ENCODE measurements at regions not wholly inside any gene's neighbourhood (a gene's known extent, or its start where the extent isn't known, plus 50 kb on each side); places are given as distances from the start of the nearest gene placed in this dataset.
A peak's percentile ranks its signal among the peaks of the same experiment; 100 is the strongest.

DNA sequence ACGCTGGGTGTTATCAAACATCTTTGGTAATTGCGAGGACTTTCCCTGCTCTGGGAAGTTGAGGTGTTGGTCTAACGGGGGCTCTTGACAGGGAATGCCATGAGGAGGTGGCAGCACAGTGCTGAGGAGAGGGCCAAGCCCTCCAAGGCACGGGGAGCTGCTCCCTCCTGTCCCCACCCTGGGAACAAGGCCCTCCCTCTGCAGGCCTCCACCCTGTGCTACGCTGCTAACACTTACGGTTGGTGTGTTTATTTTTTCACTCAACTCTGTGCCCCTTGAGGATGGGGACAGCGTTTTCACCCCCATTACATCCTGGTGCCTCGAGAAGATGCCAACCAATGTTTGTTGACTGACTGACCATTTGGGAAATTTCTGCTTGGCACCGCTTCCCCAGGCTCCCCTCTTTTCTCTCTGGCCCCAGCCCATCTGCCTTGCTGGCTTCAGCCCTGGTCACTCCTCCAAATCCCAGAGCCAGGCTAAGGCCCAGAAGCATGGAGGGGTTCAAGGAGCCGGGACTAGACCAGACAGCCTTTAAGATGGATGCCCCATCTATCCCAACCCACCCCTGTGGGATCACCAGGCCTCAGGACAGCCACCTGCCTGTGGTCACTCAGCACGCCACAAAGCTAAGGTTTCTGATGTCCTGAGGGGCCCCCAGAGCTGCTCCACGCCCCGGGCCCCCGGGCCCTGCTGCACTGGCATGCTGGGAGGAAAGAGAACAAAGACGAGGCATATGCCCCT is 125.7 kb downstream of the BARX1 start:
- DNase-seq (ENCODE audit: low read depth in 2 of 2): no peak

DNA sequence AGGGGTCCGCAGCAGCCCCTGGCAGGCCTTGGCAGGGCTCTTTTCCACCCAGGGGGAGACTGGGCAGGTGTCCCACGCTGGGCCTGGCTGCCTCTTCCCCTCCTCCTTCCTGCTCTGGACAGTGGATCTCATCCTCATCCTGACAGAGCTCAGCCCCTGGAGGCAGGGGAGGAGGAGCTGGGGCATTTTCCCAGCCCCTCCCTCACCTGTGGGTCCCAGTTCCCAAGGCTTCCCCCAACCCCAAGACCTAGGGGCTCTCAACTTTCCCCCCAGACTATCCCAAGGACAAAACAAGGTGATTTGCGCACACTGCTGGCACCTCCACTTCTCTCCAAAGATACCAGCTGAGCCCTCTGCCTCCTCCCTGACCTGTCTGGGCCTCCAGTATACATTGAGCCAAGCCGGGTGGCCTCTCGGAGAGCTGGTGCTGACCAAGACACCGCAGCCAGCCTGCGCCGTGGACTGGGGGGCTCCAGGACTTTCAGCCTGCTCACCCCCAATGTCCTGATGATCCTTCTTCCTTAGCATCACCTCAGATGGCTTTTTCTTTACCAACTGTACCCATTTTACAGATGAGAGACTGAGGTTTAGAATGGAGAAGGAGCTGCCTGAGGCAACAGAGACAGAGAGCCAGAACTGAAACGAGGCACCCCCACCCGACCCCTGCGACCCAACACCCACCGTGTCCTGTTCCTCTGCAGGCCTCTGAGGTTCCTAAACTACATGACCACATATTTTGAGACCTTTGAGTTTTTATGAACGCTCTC is 126.6 kb downstream of the BARX1 start:
- DNase-seq (ENCODE audit: low read depth in 2 of 2): no peak

DNA sequence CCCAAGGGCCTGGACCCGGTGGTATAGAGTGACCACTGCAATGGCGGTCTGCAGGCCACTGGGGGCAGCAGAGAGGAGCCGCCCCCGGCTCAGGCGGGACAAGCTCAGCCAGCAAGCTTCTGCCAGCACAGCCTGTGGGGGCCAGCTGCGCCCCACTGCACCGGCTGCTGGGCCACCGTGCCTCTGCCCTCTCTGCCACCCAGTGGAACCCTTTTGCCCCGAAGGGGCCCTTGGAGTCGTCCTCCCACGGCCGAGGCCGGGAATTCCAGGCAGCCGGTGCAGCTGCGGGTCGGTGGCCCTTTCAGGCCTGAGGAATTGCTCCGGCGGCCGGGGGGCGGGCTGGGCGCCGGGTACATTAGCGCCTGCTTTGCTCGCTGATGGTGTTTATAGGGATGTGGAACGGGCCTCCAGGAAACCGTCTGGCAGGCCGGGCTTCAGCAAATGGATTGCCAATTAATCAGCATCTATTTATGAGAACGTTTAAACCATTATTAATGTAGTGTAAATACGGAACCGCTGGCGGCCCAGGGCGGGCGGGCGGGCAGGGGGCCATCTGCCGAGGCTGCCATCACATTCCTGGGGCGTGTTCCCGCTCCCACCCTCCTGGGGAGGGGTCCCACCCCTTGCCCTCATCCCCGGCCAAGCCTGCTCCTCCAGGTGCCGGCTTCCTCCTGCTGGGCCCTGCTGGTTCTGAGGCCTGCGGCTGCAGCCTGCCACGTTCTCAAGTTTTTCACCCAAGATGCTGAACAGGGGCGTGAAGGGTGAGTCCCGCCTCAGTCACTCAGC is 127.4 kb downstream of the BARX1 start:
- DNase-seq (ENCODE audit: low read depth in 2 of 2): peak; percentile 23 to 24

DNA sequence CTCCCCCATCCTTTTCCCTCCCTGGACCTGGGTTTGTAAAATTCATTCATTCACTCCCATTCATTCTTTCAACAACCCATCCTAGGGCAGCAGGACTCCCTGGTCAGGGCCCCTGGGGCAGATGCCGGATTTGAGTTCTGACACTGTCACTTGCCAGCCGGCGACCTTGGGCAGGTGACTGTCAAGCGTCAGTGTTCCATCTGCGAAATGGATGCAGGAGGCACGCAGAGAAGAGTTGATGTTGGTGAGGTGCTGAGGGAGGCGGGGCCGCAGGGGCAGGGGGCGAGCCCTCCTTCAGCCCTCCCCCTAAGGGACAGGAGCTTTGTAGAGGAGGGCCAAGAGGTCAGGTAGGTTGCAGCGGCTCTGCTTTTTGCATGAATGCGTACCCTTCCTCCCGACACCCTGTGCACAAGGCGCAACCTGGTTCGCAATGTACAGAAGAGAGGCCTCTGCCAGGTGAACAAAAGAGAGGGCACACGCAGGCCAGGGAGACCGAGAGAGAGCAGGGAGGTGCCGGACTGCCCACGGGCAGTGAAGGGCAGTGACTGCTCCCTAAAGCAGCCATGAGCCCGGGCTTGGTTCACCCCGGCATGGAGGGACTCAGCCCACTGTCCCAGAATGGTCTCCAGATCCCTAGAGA is 128.1 kb downstream of the BARX1 start:
- DNase-seq (ENCODE audit: low read depth in 2 of 2): no peak

DNA sequence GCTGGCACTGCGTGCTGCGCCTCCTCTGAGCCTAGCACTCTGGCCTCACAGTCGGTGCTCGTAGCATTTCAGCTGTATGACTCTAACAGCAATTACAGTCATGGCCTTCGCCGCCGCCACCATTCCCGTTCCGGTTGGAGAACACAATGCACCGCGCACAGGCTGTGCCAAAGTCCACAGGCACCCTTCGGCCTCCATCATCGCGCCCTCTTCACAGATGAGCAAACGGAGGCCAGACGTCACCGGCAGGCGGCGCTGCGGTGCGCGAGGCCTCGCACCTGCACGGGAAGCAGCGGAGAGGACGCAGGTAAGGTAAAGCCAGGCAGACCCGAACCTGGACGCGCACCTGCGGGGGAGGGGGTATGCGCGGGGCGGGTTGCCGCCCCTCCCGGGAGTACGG is 128.9 kb downstream of the BARX1 start:
- peak; percentile 34 to 45 for DNase-seq (ENCODE audit: low read depth in 2 of 2)

DNA sequence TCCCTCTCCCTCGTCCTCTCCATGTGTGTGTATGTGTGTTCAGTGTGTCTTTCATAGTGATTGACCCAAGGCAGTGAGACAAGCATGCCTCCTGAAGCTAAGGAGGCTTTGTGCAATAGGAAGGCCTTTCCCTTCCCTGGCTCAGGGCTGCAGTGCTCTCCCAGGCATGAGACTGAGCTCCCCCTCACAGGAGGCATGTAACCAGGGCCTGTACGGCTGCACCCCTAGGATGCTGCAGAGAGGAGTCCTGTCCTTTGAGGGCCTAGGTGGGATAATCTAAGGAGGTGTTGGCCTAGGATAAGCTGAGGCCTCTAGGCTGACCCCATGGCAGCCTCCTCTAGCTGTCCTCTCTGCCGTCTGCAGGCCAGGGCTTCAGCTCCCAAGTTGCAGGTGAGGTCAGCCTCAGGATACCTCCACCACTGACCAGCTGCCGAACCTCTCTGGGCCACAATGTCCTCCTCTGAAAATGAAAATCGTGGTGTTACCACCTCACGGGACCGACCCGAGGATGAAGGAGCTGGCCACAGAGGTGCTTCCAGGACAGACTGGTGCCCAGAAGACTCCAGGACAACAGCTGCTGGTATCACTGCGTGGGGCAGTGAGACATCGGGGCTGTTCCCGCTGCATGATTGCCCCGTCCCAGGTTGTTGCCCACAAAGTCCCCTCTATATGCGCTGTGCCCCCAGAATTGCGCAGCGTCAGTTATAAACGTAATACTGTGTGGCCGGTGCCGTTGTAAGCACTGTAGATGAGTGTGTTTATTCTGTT is 129.6 kb downstream of the BARX1 start:
- no peak for DNase-seq (ENCODE audit: low read depth in 2 of 2)

DNA sequence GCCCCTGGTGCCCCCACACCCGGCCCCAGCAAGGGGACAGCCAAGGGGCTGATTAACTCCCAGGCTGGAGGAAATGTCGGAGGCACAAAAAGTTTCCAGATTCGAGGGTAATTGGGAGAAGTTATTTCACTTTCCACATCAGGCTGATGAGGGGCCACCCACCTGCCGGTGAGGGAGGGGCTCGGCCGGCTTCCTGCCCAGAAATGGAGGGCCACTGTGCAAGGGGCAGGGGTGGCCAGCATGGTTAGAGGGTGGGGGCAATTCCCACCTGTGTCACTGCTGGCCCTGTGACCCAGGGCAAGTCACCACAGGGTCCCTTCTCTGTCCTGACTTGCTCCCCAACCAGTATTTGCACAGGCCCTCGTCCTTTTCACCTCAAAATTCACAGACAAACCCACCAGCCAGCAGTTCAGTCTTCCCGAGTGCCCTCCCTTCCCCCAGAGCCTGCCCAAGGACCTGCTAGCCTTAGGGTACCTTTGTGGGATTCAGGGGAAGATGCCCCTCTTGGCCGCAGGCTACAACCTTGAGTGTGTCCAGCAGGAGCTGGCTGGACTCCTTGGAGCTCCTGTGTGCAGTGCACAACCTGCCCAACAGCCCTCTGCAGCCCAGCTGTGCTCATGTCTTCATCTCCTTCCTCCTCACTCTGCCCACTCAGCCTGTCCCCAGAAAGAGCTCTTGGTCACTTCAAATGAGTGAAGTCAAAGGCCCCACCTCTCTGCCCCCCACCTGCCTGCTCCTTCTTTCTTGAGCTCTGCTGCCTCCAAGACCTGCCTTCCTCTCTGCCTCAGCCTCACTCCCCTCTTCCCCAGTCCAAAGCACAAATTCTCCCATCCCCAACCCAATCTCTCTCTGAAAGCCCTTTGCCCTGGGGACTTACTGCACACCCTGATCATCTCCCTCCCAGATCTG is 130.5 kb downstream of the BARX1 start:
- no peak for DNase-seq (ENCODE audit: low read depth in 2 of 2)

DNA sequence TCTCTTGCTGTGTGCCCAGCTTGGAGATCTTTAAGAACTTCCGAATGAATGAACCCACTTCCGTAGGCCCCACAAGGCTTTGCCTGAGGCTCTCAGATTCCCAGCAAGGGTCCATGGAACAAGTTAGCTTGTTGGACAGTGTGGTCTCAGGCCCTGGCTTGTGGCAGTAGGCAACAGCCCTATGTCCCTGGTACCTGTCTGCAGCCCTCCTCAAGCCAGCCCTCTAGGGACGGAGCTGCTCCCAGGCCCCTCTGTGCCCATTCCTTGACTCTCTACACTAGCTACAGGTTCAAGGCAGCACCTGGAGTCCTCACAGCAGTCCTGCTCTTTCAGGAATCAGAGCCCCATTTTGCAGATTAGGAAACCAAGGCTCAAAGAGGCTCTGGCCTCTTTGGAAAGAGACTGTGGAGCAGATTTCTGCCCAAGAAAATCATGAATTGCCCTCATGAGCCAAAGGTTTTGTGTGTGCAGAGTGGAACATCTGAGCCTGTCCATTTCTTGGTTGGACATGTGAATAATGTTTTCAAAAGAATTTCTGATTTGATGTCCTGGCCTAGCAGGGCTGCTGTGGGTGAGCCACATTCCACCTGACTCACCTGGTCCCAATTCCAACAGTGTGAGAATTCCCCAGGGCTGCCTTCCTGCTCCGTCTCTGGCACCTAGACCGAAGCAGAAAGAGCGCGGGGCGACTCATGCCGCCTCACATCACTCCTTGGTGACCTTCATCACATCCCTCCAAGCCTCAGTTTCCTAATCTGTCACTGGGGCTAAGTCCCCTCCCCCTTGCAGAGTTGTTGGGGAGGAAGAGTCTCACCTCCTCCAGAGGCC is 131.7 kb downstream of the BARX1 start:
- DNase-seq (ENCODE audit: low read depth in 2 of 2): no peak

DNA sequence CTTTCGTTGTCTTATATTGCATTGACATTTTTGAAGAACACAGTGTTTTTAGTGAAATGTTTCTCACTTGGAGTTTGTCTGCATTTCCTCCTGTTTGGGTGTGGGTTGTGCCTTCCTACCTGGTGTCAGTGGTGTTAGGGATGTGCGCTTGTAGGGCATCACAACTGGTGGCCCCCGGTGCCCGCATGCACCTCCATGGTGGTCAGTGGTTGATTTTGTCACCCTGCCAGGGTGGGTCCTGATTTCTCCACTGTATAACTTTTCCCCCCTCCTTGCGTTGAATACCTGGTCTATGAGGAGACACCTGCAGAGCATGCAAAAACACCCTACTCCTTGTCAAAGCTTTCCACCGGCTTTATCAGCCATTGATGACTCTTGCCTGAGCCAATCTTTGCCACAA is 132.9 kb downstream of the BARX1 start:
- DNase-seq (ENCODE audit: low read depth in 2 of 2): no peak

DNA sequence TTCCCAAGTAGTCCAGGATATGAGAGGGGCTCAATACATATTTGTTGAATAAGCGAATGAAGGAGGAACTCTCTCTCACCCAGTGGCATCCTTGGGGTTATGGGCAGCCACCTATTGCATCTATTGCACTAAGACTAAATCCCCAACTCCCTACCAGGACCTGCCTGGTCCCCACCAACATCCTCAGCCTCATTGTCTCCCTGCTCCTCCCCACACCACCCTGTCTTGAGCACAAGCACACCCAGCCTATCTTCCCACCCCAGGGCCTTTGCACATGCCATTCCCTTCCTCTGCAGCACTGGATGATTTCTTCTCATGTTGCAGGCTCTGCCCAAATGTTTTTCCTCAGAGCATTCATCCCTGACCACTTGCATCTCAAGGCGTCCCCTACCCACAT is 133.8 kb downstream of the BARX1 start:
- no peak for DNase-seq (ENCODE audit: low read depth in 2 of 2)

DNA sequence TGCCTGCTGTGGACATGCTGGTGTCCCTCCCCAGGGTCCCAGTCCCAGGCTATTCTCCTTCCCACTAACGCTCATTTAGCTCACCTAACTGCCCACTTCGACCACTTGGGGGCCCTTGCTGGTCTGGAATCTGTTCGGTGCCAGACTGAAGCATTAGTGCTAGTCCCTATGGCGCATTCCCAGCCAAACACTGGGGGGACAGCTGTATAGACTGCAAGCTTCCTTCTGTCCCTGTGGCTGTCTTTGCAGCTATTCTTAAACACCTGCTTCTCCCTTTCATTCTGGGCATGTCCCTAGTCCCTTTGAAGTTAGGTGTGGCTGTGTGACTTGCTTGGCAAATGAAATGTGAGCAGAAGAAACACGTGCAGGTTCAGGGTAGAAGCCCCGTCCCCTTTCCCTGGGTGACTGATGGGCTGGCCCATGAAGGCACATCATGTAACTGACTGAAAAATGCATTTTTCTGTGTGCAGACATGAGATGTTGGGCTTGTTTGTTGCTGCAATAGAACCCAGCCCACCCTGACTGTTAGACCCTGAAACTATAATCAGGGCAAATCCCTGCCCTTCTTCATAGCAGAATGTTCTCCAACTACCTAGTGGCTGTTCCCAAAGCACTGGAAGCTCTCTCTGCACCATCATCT is 134.4 kb downstream of the BARX1 start:
- no peak for DNase-seq (ENCODE audit: low read depth in 2 of 2)

DNA sequence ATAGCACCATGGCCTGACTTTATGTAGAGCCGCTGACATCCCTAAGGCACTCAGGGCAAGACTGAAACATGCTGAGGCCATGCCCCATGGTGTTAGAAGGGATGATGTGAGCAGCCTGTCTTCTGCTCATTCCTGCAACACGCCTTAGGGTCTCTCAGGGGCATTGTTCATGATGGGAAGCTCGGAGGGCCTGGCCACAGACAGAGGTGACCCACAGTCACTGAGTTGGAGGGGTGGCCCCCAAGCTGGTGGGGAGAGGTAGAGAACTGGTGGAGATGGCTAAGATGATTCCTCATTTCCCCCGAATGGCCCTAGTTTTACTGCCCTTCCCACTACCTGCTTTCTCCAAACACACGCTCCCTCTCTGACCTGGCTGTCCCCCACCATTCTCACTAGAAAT is 135.2 kb downstream of the BARX1 start:
- DNase-seq (ENCODE audit: low read depth in 2 of 2): no peak

DNA sequence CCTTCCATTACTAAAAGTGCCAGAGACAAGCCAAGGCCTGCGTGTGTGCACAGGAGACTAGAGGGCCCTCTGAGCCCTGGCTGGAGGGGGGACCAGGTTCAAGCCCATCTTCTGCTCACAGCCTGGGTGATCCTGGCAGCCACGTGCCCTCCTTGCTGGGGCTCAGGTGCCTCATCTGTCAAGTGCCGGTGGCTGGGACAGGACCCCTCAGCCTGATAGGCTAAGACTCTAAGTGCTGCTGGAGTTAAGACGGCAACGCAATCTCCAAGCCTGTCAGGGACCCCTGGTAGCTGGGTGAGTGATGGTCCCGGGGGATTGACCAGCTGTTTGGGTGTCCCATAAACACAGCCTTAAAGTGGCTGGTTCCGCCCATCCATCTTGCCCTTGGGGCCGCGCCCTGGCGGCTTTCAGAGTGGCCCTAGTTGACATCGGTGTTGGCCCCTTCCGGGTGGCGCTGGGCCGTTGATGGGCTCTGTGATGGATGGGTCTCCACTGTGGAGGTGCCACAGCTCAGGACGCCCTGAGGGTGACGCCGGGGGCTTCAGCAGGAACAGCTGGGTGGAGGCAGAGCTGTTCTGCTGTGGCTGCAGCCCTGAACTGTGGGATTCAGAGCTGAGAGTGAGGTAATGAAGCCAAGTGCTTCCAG is 136.2 kb downstream of the BARX1 start:
- DNase-seq (ENCODE audit: low read depth in 2 of 2): no peak

DNA sequence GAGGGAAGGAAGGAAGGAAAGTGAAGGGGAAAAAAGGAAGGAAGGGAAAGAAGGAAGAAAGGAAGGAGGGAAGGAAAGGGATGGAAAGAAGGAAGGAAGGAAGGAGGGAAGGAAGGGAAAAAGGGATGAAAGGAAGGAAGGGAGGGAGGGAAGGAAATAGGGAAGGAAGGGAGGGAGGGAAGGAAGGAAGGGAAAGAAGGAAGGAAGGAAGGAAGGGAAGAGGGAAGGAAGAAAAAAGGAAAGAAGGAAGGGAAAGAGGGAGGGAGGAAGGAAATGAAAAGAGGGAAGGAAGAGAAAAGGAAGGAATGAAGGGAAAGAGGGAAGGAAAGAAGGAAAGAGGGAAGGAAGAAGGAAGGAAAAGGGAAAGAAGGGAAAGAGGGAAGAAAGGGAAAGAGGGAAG is 136.9 kb downstream of the BARX1 start:
- no peak for DNase-seq (ENCODE audit: low read depth in 2 of 2)

DNA sequence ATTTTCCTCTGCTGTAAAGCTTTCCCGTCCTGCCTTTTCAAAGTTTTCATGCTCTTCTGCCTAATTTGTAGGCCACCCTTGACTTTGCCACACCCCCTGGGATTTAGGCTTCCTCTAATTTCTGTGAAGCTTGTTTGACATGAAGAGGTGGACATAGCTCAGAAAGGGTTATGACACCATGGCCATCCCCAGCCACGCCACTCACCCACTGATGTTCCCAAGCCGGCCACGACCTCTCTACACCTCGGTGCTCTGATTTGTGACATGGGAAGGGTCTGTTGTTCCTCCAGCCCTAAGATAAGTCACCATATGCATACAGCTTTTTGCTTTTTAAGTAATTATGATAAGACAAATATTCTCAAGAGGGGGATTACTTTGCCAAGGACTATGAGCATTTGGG is 139.5 kb downstream of the BARX1 start:
- DNase-seq (ENCODE audit: low read depth in 2 of 2): no peak

DNA sequence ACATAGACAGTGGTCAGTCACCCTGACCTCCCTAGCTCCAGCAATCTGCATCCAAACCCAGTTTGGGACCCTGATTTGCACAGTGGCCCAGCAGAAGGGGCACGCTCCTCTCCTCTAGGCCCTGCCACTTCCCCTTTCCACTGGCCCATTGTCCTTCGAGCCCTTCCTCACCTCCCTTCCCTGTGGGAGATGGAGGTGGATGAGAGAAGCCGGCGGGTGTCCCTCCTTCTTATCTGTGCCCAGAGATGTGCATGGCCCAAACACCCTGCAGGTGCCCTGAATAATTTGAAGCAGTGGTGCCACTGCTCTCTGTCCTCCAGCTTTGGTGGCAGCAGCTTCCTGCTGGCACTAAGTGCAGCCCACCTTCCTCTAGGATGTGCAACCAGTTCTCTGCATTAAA is 140.0 kb downstream of the BARX1 start:
- no peak for DNase-seq (ENCODE audit: low read depth in 2 of 2)

DNA sequence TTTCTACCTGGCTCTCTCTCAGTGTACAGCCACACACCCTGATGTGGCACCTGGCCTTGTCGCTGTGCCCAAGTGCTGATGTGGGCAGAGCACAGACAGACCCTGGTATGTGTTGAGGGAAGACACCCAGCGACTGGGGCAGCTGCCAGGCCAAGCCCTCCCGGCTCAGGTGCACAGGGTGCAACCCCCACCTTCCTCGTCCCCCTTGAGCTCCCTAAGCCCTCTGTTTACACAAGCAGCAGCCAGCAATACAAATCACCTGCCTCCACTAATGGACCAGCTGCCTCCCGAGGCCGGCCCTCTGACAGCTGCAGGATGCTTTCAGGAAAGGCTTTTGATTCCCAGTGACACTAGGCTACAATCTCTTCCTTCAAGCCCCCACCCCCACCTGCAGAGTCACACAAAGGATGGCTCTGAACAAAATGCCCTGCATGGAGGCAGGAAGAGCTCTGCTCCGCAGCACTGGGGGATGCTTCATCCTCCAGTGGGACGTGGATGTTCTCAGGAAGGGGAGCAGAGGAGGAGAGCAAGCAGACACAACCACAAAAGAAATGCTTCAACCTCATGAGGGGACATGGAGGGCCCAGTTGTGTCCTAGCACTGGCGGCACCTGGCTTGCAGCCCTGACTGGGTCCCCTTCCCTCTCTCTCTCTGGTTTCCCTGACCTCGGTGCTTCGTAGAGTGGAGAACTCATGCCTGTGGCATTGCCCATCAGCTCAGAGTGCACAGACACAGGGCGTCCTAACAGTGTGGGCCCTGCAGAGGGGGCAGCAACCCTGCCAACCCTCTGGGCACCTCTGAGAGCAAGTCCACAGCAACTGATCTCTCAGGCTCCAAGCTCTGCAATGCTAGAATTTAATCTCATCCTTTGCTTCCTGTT is 140.8 kb downstream of the BARX1 start:
- DNase-seq (ENCODE audit: low read depth in 2 of 2): no peak

Data from stimulated activated CD4-positive, alpha-beta T cell treated with anti-CD3 and anti-CD28 coated beads, Interleukin-4, amount 100 ng/mL, for 48 hours (primary cell).